HG02759 (cell line): ENCODE measurements at regions not wholly inside any gene's neighbourhood (a gene's known extent, or its start where the extent isn't known, plus 50 kb on each side); places are given as distances from the start of the nearest gene placed in this dataset.
"Not testable (repeated sequence)": the region's sequence is repeated elsewhere in the genome, so short reads cannot be mapped to it uniquely, and the experiment has no call there.

ENCODE experiments used
- ATAC-seq: cut with Tn5 transposase; IDR thresholded peaks from one replicate; pipeline ENCODE4 v1.9.1; 2021; ENCODE audit warnings: mild to moderate bottlenecking, moderate library complexity; ENCODE audit not compliant: unreplicated experiment

DNA sequence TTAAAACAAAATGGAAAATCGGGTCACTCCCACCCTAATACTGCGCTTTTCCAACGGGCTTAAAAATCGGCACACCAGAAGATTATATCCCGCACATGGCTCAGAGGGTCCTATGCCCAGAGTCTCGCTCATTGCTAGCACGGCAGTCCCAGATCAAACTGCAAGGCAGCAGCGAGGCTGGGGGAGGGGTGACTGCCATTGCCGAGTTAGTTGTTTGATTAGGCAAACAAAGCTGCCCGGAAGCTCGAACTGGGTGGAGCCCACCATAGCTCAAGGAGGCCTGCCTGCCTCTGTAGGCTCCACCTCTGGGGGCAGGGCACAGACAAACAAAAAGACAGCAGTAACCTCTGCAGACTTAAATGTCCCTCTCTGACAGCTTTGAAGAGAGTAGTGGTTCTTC lies 100.7 kb upstream of the KLHL1 start:
- ATAC-seq: not testable (repeated sequence)

DNA sequence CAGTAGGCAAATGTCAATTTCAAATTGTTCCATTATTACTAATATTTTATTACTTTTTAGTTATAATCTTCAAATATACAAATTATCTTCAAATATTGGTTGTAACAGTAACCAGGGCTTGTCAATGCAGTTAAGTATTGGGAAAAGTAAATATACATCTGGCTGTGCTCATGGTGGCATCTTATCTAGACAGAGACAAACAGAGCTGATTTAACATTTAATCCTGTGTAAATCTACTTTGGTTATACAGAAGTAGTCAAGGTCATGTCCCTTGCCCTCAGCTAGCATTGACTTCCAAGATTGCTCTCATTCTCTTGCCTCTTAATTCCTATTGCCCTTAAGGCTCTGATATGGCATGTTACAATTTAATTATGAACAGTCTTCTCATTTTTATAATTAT lies 98.4 kb upstream of the KLHL1 start:
- no peak for ATAC-seq

DNA sequence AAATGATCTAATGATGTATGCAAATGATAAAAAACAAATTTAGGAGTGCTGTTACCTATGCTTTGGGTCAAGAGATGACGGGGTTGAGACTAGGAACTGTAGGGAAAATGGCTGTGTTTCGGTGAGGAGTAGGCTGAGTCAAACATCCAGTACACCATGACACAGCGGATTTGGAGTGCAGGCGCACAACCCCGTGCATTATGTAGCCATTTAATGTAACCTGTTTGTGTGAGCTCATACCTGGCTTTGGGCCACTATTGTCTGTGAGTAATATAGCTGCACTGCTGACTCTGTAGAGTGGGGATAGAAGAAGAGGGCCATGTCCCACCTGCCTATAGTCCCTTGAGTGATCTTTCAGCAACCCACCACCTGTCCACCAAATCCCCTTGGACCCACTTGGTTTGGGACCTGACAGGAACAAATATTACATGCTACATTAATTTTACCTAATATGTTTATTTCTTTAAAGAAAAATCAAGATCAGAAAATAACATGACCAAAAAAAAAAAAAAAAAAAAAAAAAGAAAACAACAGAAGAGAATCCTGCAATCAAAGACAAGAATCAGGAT lies 95.5 kb upstream of the KLHL1 start:
- no peak for ATAC-seq

DNA sequence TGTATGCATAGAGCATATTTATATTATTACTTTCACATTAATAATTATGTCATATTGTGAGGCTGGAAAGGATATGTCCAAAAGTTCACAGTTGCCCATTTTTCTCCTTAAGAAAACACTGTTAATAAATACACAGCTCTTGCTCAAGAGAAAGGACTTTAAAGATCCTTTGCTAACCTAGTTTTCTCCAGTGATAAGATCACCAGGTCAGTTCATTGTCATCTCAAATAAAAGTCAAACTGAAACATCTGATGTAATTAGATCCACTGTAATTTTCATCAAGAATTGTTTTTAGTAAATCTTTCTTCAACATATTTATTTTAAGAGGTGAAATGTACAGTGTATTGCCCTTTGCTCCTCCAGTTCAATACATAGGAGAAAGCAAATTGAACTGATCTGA lies 82.8 kb upstream of the KLHL1 start:
- ATAC-seq: no peak

DNA sequence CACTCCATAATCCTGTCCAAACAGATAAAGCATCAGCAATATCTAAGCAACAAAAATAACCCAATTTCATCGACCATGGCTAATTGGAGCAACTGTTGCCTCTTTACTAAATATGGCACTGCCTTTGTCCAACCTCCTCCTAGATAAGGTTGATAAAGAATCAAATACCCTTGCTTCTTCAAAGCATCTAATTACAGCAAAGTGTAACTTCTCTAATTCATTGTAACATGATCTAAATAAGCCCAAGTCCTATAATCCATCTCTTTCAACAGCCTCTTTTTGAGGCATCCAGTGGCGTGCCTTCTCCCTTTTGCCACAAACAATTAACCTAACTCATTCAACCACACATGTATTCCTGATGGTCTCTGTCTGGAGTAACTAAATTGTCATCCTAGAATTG lies 81.7 kb upstream of the KLHL1 start:
- no peak for ATAC-seq

DNA sequence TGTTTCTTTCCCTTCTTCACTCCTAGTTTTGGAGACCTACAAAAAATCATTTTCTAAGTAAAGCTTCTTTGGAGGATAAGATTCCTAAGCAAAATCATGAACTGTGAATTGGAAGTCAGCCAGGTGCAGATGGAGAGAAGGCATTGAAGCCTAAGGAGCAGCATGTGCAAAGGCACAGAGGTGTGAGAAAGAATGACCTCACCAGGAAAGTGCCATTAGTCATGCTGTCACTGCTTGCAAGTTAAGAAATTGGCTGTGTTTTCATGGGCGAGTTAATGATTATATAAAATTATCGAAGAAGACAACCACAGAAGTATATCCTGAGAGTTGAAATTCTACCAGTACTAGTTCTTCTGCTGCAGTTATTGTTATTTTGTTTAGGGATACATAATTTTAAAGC lies 80.3 kb upstream of the KLHL1 start:
- no peak for ATAC-seq

DNA sequence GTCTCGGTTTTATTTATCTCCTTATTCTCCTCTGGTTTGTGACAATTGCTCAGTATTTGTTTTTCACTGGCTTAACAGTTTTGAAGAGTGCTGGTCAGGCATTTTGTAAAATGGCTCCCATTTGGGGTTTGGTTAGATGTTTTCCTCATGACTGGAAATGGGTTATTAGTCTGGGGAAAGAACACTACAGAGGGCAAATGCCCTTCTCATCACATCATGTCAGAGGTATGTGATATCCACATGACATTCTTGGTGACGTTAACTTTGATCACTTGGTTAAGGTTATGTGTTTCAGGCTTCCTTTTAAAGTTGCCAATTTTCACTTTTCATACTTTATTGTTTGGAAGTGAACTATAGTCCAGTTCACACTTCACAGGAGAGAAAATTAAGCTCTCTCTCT lies 74.8 kb upstream of the KLHL1 start:
- ATAC-seq: no peak
